GM23338 (cell line): ENCODE measurements at regions not wholly inside any gene's neighbourhood (a gene's known extent, or its start where the extent isn't known, plus 50 kb on each side); places are given as distances from the start of the nearest gene placed in this dataset.

Source experiments
- ATAC-seq: fragments of 200-7000 bp; cut with Tn5 transposase; 3 replicates; pipeline ENCODE4 v1.9.1; 2020
- DNase-seq: peaks from one replicate; pipeline ENCODE4 v3.0.0-alpha.2; 2015; ENCODE audit warnings: low spot score
- H2AFZ ChIP-seq: fragments of 200-600 bp; sonication (generic); 2 replicates; pipeline ENCODE4 v1.8.0; 2016; ENCODE audit warnings: antibody characterized with exemption, mild to moderate bottlenecking, moderate library complexity
- H3F3A ChIP-seq: fragments of 200-600 bp; sonication (generic); replicated peaks from 2 replicates; pipeline ENCODE4 v1.8.0; 2017; ENCODE audit warnings: antibody characterized with exemption, mixed run types, low read depth
- H3K27ac ChIP-seq: fragments of 200-600 bp; sonication (generic); 2 replicates; pipeline ENCODE4 v1.6.1; 2016; ENCODE audit warnings: low read depth
- H3K27me3 ChIP-seq: fragments of 200-600 bp; sonication (generic); 2 replicates; pipeline ENCODE4 v1.8.0; 2016; ENCODE audit warnings: mild to moderate bottlenecking, mixed run types, moderate library complexity; ENCODE audit not compliant: insufficient read depth
- H3K36me3 ChIP-seq: fragments of 200-600 bp; sonication (generic); 2 replicates; pipeline ENCODE4 v1.8.0; 2016; ENCODE audit warnings: mild to moderate bottlenecking; ENCODE audit not compliant: insufficient read depth
- H3K4me1 ChIP-seq: fragments of 200-600 bp; sonication (generic); 2 replicates; pipeline ENCODE4 v1.8.0; 2016; ENCODE audit warnings: mild to moderate bottlenecking, moderate library complexity; ENCODE audit not compliant: insufficient read depth
- H3K4me2 ChIP-seq: fragments of 200-600 bp; sonication (generic); 2 replicates; pipeline ENCODE4 v1.7.1; 2017; ENCODE audit warnings: mixed run types
- H3K4me3 ChIP-seq: fragments of 200-600 bp; sonication (generic); 2 replicates; pipeline ENCODE4 v1.6.1; 2016; ENCODE audit warnings: mixed run types
- H3K79me2 ChIP-seq: fragments of 200-600 bp; sonication (generic); replicated peaks from 2 replicates; pipeline ENCODE4 v1.8.0; 2017; ENCODE audit warnings: mild to moderate bottlenecking; ENCODE audit not compliant: insufficient read depth
- H3K9me2 ChIP-seq: fragments of 200-600 bp; sonication (generic); 2 replicates; pipeline ENCODE4 v1.8.0; 2017; ENCODE audit not compliant: insufficient read depth
- H4K20me1 ChIP-seq: fragments of 200-600 bp; sonication (generic); replicated peaks from 2 replicates; pipeline ENCODE4 v1.8.0; 2017; ENCODE audit warnings: mild to moderate bottlenecking; ENCODE audit not compliant: insufficient read depth
- H3K27ac Mint-ChIP-seq: 2 replicates; pipeline ENCODE4 v1.8.0; 2020; ENCODE audit warnings: inconsistent platforms, mild to moderate bottlenecking, moderate library complexity, mixed read lengths
- H3K27me3 Mint-ChIP-seq: 3 replicates; pipeline ENCODE4 v1.8.0; 2022; ENCODE audit warnings: low read depth, mild to moderate bottlenecking, moderate library complexity, mixed read lengths, inconsistent platforms; ENCODE audit not compliant: insufficient read depth, poor library complexity
- H3K36me3 Mint-ChIP-seq: 3 replicates; pipeline ENCODE4 v1.8.0; 2021; ENCODE audit warnings: low read depth, mild to moderate bottlenecking, inconsistent platforms, moderate library complexity, mixed read lengths
- H3K4me1 Mint-ChIP-seq: 3 replicates; pipeline ENCODE4 v1.8.0; 2020; ENCODE audit warnings: mild to moderate bottlenecking, inconsistent platforms, mixed read lengths
- H3K4me3 Mint-ChIP-seq: 3 replicates; pipeline ENCODE4 v1.8.0; 2021; ENCODE audit warnings: moderate library complexity, mild to moderate bottlenecking, inconsistent platforms, mixed read lengths
- H3K9me3 Mint-ChIP-seq: 3 replicates; pipeline ENCODE4 v1.8.0; 2020; ENCODE audit warnings: moderate library complexity, mild to moderate bottlenecking, inconsistent platforms, mixed read lengths
- CREB1 ChIP-seq: fragments of 250-450 bp; sonication (Bioruptor Pico); IDR thresholded peaks from 2 replicates; pipeline ENCODE4 v1.5.0; 2020; ENCODE audit warnings: low read depth, mild to moderate bottlenecking, moderate library complexity
- EZH2 ChIP-seq: fragments of 200-600 bp; sonication (generic); IDR thresholded peaks from one replicate; pipeline ENCODE4 v1.8.0; 2017; ENCODE audit warnings: antibody characterized with exemption, mild to moderate bottlenecking, low read depth; ENCODE audit not compliant: unreplicated experiment
- EZH2phosphoT487 ChIP-seq: fragments of 200-600 bp; sonication (generic); IDR thresholded peaks from one replicate; pipeline ENCODE4 v1.8.1; 2018; ENCODE audit warnings: antibody characterized with exemption; ENCODE audit not compliant: unreplicated experiment
- JUNB ChIP-seq: IDR thresholded peaks from one replicate; pipeline ENCODE4 v1.6.1; 2016; ENCODE audit warnings: antibody characterized with exemption; ENCODE audit not compliant: unreplicated experiment
- NANOG ChIP-seq: IDR thresholded peaks from 2 replicates; pipeline ENCODE4 v1.6.1; 2016; ENCODE audit warnings: antibody characterized with exemption, borderline replicate concordance
- POLR2AphosphoS5 ChIP-seq: IDR thresholded peaks from 2 replicates; pipeline ENCODE4 v1.6.1; 2016; ENCODE audit warnings: antibody characterized with exemption, low read depth
- STAT1 ChIP-seq: IDR thresholded peaks from one replicate; pipeline ENCODE4 v1.6.1; 2016; ENCODE audit warnings: antibody characterized with exemption; ENCODE audit not compliant: unreplicated experiment
- TF ChIP-seq, protein P1 (sequence below): IDR thresholded peaks from one replicate; pipeline ENCODE4 v1.6.1; 2018; ENCODE audit warnings: antibody characterized with exemption; ENCODE audit not compliant: unreplicated experiment
- TF ChIP-seq, protein P2 (sequence below), 2 experiments: fragments of 200-600 bp in 1 of 2; sonication (generic) in 1 of 2; conservative IDR thresholded peaks; 2 replicates each; pipeline versions ENCODE4 v1.5.1 to v1.6.1; 2016 to 2017; ENCODE audit warnings: antibody characterized with exemption in 2 of 2, low read depth in 2 of 2, mild to moderate bottlenecking in 2 of 2, moderate library complexity in 1 of 2
- TF ChIP-seq, protein P3 (sequence below): fragments of 250-450 bp; sonication (Bioruptor Pico); IDR thresholded peaks from 2 replicates; pipeline ENCODE4 v1.5.0; 2020; ENCODE audit warnings: mild to moderate bottlenecking, moderate library complexity

DNA sequence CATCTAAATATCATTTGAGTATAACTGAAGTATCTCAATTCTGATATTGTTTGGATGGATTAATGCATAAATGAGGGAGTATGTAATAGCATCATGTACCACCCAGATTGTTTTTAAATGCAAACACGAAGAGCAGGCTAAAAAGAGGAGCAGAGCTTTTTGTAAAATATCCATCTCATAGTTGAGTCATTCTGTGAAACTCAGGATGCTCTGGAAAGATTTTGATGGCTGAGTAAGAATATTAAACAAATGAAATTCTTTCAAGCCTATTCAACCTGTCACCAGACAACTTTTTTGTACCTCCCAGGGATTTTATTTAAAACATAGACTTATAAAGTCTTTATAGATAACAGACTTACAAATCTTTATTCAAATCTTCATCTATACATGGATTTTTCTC lies 625.9 kb downstream of the TLE4 start:
- Histone ChIP-seq H3K27ac (no peak overlapping the region), H2AFZ (no peak overlapping the region), H3K9me2 (no peaks in the 10 kb centered on the region), H3K4me3 (no peak overlapping the region), H3F3A (no peaks in the 10 kb centered on the region), H3K4me2 (no peak overlapping the region), H3K36me3 (no peaks in the 10 kb centered on the region), H4K20me1 (no peaks in the 10 kb centered on the region), H3K79me2 (no peaks in the 10 kb centered on the region), H3K4me1 (no peaks in the 10 kb centered on the region), H3K27me3 (no peaks in the 10 kb centered on the region)
- DNase-seq (no peak), ATAC-seq (no peak)
- Mint-ChIP-seq H3K36me3 (no peaks in the 10 kb centered on the region), H3K4me1 (peaks cover 8% of the 10 kb centered on the region; the same call in 2 of the 3 replicates), H3K9me3 (no peaks in the 10 kb centered on the region), H3K27ac (no peak overlapping the region), H3K4me3 (no peak overlapping the region), H3K27me3 (no peaks in the 10 kb centered on the region)
- no peak for TF ChIP-seq POLR2AphosphoS5
- TF ChIP-seq NANOG, result no peak
- TF ChIP-seq EZH2, result no peak

DNA sequence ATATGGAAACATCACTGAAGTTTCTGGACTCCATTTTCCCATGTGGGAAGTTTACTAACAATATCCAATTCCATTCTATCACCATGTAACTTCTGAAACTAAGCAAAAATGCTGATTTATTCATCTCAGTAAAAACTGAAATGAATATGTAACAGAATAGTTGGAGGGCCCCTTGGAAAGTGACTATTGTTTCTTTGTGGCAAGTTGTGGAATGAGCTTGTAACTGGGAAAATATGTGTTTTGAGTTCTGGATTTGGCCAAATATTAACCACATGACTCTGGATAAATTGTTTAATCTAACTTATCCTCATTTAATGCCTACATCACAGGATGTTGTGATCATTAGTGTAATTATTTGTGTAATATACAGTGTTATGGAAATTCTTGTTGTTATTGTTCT lies 619.3 kb downstream of the TLE4 start:
- Histone ChIP-seq H3F3A (no peaks in the 10 kb centered on the region), H3K36me3 (no peaks in the 10 kb centered on the region), H3K4me3 (no peak overlapping the region), H3K79me2 (no peaks in the 10 kb centered on the region), H2AFZ (no peak overlapping the region), H3K27me3 (no peaks in the 10 kb centered on the region), H4K20me1 (no peaks in the 10 kb centered on the region), H3K4me1 (no peaks in the 10 kb centered on the region), H3K27ac (no peak overlapping the region), H3K9me2 (no peaks in the 10 kb centered on the region), H3K4me2 (no peak overlapping the region)
- TF ChIP-seq, protein P1, sequence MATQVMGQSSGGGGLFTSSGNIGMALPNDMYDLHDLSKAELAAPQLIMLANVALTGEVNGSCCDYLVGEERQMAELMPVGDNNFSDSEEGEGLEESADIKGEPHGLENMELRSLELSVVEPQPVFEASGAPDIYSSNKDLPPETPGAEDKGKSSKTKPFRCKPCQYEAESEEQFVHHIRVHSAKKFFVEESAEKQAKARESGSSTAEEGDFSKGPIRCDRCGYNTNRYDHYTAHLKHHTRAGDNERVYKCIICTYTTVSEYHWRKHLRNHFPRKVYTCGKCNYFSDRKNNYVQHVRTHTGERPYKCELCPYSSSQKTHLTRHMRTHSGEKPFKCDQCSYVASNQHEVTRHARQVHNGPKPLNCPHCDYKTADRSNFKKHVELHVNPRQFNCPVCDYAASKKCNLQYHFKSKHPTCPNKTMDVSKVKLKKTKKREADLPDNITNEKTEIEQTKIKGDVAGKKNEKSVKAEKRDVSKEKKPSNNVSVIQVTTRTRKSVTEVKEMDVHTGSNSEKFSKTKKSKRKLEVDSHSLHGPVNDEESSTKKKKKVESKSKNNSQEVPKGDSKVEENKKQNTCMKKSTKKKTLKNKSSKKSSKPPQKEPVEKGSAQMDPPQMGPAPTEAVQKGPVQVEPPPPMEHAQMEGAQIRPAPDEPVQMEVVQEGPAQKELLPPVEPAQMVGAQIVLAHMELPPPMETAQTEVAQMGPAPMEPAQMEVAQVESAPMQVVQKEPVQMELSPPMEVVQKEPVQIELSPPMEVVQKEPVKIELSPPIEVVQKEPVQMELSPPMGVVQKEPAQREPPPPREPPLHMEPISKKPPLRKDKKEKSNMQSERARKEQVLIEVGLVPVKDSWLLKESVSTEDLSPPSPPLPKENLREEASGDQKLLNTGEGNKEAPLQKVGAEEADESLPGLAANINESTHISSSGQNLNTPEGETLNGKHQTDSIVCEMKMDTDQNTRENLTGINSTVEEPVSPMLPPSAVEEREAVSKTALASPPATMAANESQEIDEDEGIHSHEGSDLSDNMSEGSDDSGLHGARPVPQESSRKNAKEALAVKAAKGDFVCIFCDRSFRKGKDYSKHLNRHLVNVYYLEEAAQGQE, result no peak
- TF ChIP-seq, protein P2, sequence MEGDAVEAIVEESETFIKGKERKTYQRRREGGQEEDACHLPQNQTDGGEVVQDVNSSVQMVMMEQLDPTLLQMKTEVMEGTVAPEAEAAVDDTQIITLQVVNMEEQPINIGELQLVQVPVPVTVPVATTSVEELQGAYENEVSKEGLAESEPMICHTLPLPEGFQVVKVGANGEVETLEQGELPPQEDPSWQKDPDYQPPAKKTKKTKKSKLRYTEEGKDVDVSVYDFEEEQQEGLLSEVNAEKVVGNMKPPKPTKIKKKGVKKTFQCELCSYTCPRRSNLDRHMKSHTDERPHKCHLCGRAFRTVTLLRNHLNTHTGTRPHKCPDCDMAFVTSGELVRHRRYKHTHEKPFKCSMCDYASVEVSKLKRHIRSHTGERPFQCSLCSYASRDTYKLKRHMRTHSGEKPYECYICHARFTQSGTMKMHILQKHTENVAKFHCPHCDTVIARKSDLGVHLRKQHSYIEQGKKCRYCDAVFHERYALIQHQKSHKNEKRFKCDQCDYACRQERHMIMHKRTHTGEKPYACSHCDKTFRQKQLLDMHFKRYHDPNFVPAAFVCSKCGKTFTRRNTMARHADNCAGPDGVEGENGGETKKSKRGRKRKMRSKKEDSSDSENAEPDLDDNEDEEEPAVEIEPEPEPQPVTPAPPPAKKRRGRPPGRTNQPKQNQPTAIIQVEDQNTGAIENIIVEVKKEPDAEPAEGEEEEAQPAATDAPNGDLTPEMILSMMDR (conservative IDR thresholded peaks at IDR 0.05; ENCODE audit: low read depth in 2 of 2), result no peak
- no peak for TF ChIP-seq EZH2phosphoT487
- TF ChIP-seq STAT1, result no peak
- TF ChIP-seq, protein P3, sequence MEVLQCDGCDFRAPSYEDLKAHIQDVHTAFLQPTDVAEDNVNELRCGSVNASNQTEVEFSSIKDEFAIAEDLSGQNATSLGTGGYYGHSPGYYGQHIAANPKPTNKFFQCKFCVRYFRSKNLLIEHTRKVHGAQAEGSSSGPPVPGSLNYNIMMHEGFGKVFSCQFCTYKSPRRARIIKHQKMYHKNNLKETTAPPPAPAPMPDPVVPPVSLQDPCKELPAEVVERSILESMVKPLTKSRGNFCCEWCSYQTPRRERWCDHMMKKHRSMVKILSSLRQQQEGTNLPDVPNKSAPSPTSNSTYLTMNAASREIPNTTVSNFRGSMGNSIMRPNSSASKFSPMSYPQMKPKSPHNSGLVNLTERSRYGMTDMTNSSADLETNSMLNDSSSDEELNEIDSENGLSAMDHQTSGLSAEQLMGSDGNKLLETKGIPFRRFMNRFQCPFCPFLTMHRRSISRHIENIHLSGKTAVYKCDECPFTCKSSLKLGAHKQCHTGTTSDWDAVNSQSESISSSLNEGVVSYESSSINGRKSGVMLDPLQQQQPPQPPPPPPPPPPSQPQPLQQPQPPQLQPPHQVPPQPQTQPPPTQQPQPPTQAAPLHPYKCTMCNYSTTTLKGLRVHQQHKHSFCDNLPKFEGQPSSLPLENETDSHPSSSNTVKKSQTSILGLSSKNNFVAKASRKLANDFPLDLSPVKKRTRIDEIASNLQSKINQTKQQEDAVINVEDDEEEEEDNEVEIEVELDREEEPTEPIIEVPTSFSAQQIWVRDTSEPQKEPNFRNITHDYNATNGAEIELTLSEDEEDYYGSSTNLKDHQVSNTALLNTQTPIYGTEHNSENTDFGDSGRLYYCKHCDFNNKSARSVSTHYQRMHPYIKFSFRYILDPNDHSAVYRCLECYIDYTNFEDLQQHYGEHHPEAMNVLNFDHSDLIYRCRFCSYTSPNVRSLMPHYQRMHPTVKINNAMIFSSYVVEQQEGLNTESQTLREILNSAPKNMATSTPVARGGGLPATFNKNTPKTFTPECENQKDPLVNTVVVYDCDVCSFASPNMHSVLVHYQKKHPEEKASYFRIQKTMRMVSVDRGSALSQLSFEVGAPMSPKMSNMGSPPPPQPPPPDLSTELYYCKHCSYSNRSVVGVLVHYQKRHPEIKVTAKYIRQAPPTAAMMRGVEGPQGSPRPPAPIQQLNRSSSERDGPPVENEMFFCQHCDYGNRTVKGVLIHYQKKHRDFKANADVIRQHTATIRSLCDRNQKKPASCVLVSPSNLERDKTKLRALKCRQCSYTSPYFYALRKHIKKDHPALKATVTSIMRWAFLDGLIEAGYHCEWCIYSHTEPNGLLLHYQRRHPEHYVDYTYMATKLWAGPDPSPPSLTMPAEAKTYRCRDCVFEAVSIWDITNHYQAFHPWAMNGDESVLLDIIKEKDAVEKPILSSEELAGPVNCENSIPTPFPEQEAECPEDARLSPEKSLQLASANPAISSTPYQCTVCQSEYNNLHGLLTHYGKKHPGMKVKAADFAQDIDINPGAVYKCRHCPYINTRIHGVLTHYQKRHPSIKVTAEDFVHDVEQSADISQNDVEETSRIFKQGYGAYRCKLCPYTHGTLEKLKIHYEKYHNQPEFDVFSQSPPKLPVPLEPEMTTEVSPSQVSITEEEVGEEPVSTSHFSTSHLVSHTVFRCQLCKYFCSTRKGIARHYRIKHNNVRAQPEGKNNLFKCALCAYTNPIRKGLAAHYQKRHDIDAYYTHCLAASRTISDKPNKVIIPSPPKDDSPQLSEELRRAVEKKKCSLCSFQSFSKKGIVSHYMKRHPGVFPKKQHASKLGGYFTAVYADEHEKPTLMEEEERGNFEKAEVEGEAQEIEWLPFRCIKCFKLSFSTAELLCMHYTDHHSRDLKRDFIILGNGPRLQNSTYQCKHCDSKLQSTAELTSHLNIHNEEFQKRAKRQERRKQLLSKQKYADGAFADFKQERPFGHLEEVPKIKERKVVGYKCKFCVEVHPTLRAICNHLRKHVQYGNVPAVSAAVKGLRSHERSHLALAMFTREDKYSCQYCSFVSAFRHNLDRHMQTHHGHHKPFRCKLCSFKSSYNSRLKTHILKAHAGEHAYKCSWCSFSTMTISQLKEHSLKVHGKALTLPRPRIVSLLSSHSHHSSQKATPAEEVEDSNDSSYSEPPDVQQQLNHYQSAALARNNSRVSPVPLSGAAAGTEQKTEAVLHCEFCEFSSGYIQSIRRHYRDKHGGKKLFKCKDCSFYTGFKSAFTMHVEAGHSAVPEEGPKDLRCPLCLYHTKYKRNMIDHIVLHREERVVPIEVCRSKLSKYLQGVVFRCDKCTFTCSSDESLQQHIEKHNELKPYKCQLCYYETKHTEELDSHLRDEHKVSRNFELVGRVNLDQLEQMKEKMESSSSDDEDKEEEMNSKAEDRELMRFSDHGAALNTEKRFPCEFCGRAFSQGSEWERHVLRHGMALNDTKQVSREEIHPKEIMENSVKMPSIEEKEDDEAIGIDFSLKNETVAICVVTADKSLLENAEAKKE, result no peak
- TF ChIP-seq JUNB, result no peak
- no peak for TF ChIP-seq CREB1 (CRISPR knock-in tag)
- no peak for TF ChIP-seq EZH2
- no peak for DNase-seq
- peaks cover 8% of the 10 kb centered on the region; the same call in 2 of the 3 replicates for H3K4me1 Mint-ChIP-seq
- ATAC-seq, result no peak
- no peaks in the 10 kb centered on the region for H3K36me3 Mint-ChIP-seq
- H3K27ac Mint-ChIP-seq, result no peak overlapping the region
- H3K27me3 Mint-ChIP-seq, result no peaks in the 10 kb centered on the region
- no peak overlapping the region for H3K4me3 Mint-ChIP-seq
- peaks cover 2% of the 10 kb centered on the region; the same call in 1 of the 3 replicates for H3K9me3 Mint-ChIP-seq
